Endothelial cell of umbilical vein (primary cell): ENCODE measurements at regions not wholly inside any gene's neighbourhood (a gene's known extent, or its start where the extent isn't known, plus 50 kb on each side); places are given as distances from the start of the nearest gene placed in this dataset.
"Not testable (repeated sequence)": the region's sequence is repeated elsewhere in the genome, so short reads cannot be mapped to it uniquely, and the experiment has no call there.

Experiments used
- BruUV-seq: library from RNA; stranded (reverse); fragments of 400-500 nt; replicated peaks from 2 replicates; lab custom pipeline; 2021; lab: Mats Ljungman, UMichigan
- CTCF ChIA-PET: fragments of 300-600, 350-600 bp; sonication (Branson Sonifier 250); formaldehyde crosslinking; loops from one replicate; lab custom pipeline; 2021; ENCODE audit warnings: antibody characterized with exemption, inconsistent platforms; lab: Charles Lee
- POLR2A ChIA-PET: fragments of 300-600, 350-600 bp; sonication (Branson Sonifier 250); formaldehyde crosslinking; loops from one replicate; lab custom pipeline; 2021; ENCODE audit warnings: antibody characterized with exemption, inconsistent platforms; lab: Charles Lee
- DNase-seq: peaks from one replicate; pipeline ENCODE4 v3.0.0-alpha.2; 2011; ENCODE audit warnings: low read depth, low spot score
- FAIRE-seq: peaks from 2 replicates; lab custom pipeline; 2011; peaks lifted over from hg19 to GRCh38; lab: Jason Lieb, UNC
- H2AFZ ChIP-seq: 2 replicates; pipeline ENCODE4 v1.6.0; 2012; ENCODE audit warnings: low read depth, low read length, control low read depth, inconsistent platforms
- H3K27ac ChIP-seq: 2 replicates; pipeline ENCODE4 v1.5.1; 2011; ENCODE audit warnings: low read depth, mild to moderate bottlenecking, control low read depth, low read length, moderate library complexity; ENCODE audit not compliant: insufficient read depth
- H3K27me3 ChIP-seq, 2 experiments: 2 replicates each; pipeline versions ENCODE4 v1.6.0 to v1.6.1; 2011; ENCODE audit warnings: low read length in 2 of 2, mixed read lengths in 1 of 2; ENCODE audit not compliant: control insufficient read depth in 2 of 2, insufficient read depth in 2 of 2
- H3K36me3 ChIP-seq, 2 experiments: 2 replicates in 1 of 2; 3 replicates in 1 of 2; pipeline ENCODE4 v1.5.1; 2011; ENCODE audit warnings: low read length in 2 of 2, mild to moderate bottlenecking in 1 of 2, moderate library complexity in 1 of 2; ENCODE audit not compliant: control insufficient read depth in 2 of 2, insufficient read depth in 2 of 2; ENCODE audit errors: extremely low read depth in 1 of 2
- H3K4me1 ChIP-seq: 3 replicates; pipeline ENCODE4 v1.5.1; 2011; ENCODE audit warnings: mild to moderate bottlenecking, low read length; ENCODE audit not compliant: control insufficient read depth, insufficient read depth; ENCODE audit errors: extremely low read depth
- H3K4me2 ChIP-seq: 2 replicates; pipeline ENCODE4 v1.6.1; 2011; ENCODE audit warnings: low read length, control low read depth, mixed read lengths; ENCODE audit not compliant: insufficient read depth
- H3K4me3 ChIP-seq, 3 experiments: fragments of 200-600 bp in 1 of 3; sonication (generic), shearing (Covaris generic) in 1 of 3; replicated peaks in 1 of 3; 2 replicates each; pipeline ENCODE4 v1.5.1; 2011 to 2016; ENCODE audit warnings: control low read depth in 3 of 3, low read length in 3 of 3, mild to moderate bottlenecking in 2 of 3, inconsistent platforms in 1 of 3, low read depth in 1 of 3, moderate library complexity in 1 of 3; ENCODE audit not compliant: insufficient read depth in 1 of 3
- H3K79me2 ChIP-seq: 2 replicates; pipeline ENCODE4 v1.6.0; 2012; ENCODE audit warnings: low read length, inconsistent platforms; ENCODE audit not compliant: control insufficient read depth, insufficient read depth
- H3K9ac ChIP-seq: replicated peaks from 2 replicates; pipeline ENCODE3; 2011; ENCODE audit warnings: low read length, control low read depth; ENCODE audit not compliant: insufficient read depth; ENCODE audit errors: extremely low read depth
- H3K9me1 ChIP-seq: replicated peaks from 3 replicates; pipeline ENCODE4 v1.6.0; 2011; ENCODE audit warnings: mild to moderate bottlenecking, low read length; ENCODE audit not compliant: control insufficient read depth, insufficient read depth; ENCODE audit errors: extremely low read depth
- H3K9me3 ChIP-seq: replicated peaks from 2 replicates; pipeline ENCODE4 v1.5.1; 2012; ENCODE audit warnings: low read length, inconsistent platforms; ENCODE audit not compliant: control insufficient read depth, insufficient read depth
- H4K20me1 ChIP-seq: replicated peaks from 2 replicates; pipeline ENCODE3; 2011; ENCODE audit warnings: mild to moderate bottlenecking, low read length; ENCODE audit not compliant: control insufficient read depth, insufficient read depth; ENCODE audit errors: extremely low read depth
- EZH2 ChIP-seq: IDR thresholded peaks from 2 replicates; pipeline ENCODE4 v1.6.1; 2012; ENCODE audit warnings: borderline replicate concordance, low read depth, mild to moderate bottlenecking, moderate library complexity, low read length, inconsistent platforms; ENCODE audit not compliant: severe bottlenecking
- FOS ChIP-seq: IDR thresholded peaks from 2 replicates; pipeline ENCODE4 v1.6.1; 2011; ENCODE audit warnings: mild to moderate bottlenecking, low read length, moderate library complexity, borderline replicate concordance; ENCODE audit not compliant: insufficient read depth
- POLR2A ChIP-seq: IDR thresholded peaks from 2 replicates; pipeline ENCODE4 v1.6.1; 2012; ENCODE audit warnings: low read depth, mild to moderate bottlenecking, control low read depth, low read length
- POLR2AphosphoS5 ChIP-seq: IDR thresholded peaks from 2 replicates; pipeline ENCODE4 v1.6.1; 2012; ENCODE audit warnings: low read depth, mild to moderate bottlenecking, control low read depth, low read length, moderate library complexity; ENCODE audit not compliant: insufficient read depth
- dilution Hi-C: fragments of 300-500 bp; cut with MboI; formaldehyde crosslinking; loops from one replicate; pipeline ENCODE4 v1.15.0; 2019; ENCODE audit warnings: low sequenced_read_pairs; ENCODE audit not compliant: extremely low pct_ligation_motif_present
- intact Hi-C: fragments of 100-400 bp; cut with micrococcal nuclease; formaldehyde crosslinking; loops from one replicate; pipeline ENCODE4 v1.10.0; 2022

DNA sequence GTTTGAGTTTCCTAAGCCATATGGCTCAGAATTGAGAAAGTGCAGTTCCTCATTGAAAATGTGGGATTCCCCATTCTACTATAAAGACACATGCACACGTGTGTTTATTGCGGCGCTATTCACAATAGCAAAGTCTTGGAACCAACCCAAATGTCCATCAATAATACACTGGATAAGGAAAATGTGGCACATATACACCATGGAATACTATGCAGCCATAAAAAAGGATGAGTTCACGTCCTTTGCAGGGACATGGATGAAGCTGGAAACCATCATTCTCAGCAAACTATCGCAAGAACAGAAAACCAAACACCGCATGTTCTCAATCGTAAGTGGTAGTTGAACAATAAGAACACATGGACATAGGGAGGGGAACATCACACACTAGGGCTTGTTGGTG is 154.8 kb downstream of the SEC23IP start:
- DNase-seq, H2AFZ ChIP-seq, H3K27ac ChIP-seq, POLR2A ChIA-PET, intact Hi-C loops, CTCF ChIA-PET, H3K27me3 ChIP-seq, H3K9me1 ChIP-seq, H3K4me2 ChIP-seq, H4K20me1 ChIP-seq, H3K9me3 ChIP-seq, FAIRE-seq, dilution Hi-C loops, H3K36me3 ChIP-seq, H3K79me2 ChIP-seq, BruUV-seq, H3K4me1 ChIP-seq, H3K4me3 ChIP-seq, H3K9ac ChIP-seq: not testable (repeated sequence)

DNA sequence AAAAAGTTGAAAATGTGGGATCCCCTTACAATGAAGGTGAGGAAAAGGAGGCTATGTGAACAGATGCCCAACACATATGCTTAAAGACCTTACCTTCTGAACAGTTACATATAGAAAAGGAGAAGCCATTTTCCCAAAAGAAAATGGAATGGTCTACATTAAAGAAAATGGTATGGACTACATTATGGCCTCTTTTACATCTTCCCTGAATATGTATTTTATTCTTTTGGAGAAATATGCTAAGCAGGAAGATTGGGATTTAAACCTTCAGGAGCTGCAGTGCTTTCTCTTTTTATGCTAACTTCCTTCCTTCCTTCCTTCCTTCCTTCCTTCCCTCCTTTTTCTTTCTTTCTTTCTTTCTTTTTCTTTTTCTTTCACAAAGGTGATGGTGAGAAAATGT is 155.4 kb downstream of the SEC23IP start:
- Histone ChIP-seq H3K4me3 (no peak overlapping the region), H3K27ac (no peak overlapping the region), H3K4me2 (no peak overlapping the region), H3K36me3 (no peaks in the 10 kb centered on the region), H3K4me1 (no peaks in the 10 kb centered on the region), H3K9me3 (no peaks in the 10 kb centered on the region), H4K20me1 (no peaks in the 10 kb centered on the region), H3K27me3 (no peaks in the 10 kb centered on the region), H3K9me1 (no peaks in the 10 kb centered on the region), H3K79me2 (no peaks in the 10 kb centered on the region), H2AFZ (no peak overlapping the region), H3K9ac (no peak overlapping the region)
- no peak for DNase-seq
- CTCF ChIA-PET = no interaction called here
- BruUV-seq = no TSS peak
- intact Hi-C loops = no loop called here
- TF ChIP-seq POLR2AphosphoS5 (no peak), FOS (no peak), EZH2 (no peak), POLR2A (no peak)
- POLR2A ChIA-PET = no interaction called here
- dilution Hi-C loops = no loop called here
- no peak for FAIRE-seq
